H1 (cell line): ENCODE measurements at regions not wholly inside any gene's neighbourhood (a gene's known extent, or its start where the extent isn't known, plus 50 kb on each side); places are given as distances from the start of the nearest gene placed in this dataset.

Experiments
- CTCF ChIA-PET: fragments of 300-600 bp; sonication (Branson Sonifier 250); formaldehyde crosslinking; loops from one replicate; lab custom pipeline; 2021; ENCODE audit not compliant: partially characterized antibody; lab: Charles Lee
- POLR2A ChIA-PET: fragments of 300-600 bp; sonication (Branson Sonifier 250); formaldehyde crosslinking; loops from one replicate; lab custom pipeline; 2021; ENCODE audit warnings: inconsistent platforms; ENCODE audit not compliant: partially characterized antibody; lab: Charles Lee
- DNase-seq, 2 experiments: peaks; one replicate each; pipeline versions ENCODE4 v3.0.0 to v3.0.0-alpha.2; 2010 to 2022; ENCODE audit warnings: low spot score in 2 of 2, low read depth in 1 of 2, mixed read lengths in 1 of 2
- FAIRE-seq: peaks from 2 replicates; lab custom pipeline; 2011; peaks lifted over from hg19 to GRCh38; lab: Jason Lieb, UNC
- H2AFZ ChIP-seq: 2 replicates; pipeline ENCODE4 v1.8.1; 2012; ENCODE audit warnings: low read length, inconsistent platforms
- H2AK5ac ChIP-seq: 2 replicates; pipeline ENCODE4 v1.6.1; 2013; ENCODE audit warnings: low read depth, low read length
- H2BK120ac ChIP-seq: replicated peaks from 2 replicates; pipeline ENCODE3; 2013; ENCODE audit warnings: low read depth, low read length, inconsistent platforms
- H2BK12ac ChIP-seq: 2 replicates; pipeline ENCODE4 v1.6.1; 2013; ENCODE audit warnings: low read depth, low read length
- H2BK15ac ChIP-seq: 2 replicates; pipeline ENCODE4 v1.6.1; 2013; ENCODE audit warnings: low read length
- H2BK20ac ChIP-seq: 2 replicates; pipeline ENCODE4 v1.6.1; 2013; ENCODE audit warnings: low read length
- H2BK5ac ChIP-seq: 2 replicates; pipeline ENCODE4 v1.6.1; 2013; ENCODE audit warnings: low read depth, low read length
- H3K14ac ChIP-seq: 2 replicates; pipeline ENCODE4 v1.6.1; 2013; ENCODE audit warnings: inconsistent platforms; ENCODE audit not compliant: insufficient read length
- H3K18ac ChIP-seq: 2 replicates; pipeline ENCODE4 v1.6.1; 2013; ENCODE audit warnings: low read length; ENCODE audit errors: extremely low read depth
- H3K23ac ChIP-seq: 2 replicates; pipeline ENCODE4 v1.6.1; 2013; ENCODE audit warnings: inconsistent platforms; ENCODE audit not compliant: insufficient read length
- H3K23me2 ChIP-seq: 2 replicates; pipeline ENCODE4 v1.6.1; 2013; ENCODE audit warnings: low read depth, low read length
- H3K27ac ChIP-seq: 2 replicates; pipeline ENCODE4 v1.6.1; 2011; ENCODE audit warnings: low read depth, low read length, inconsistent platforms
- H3K27me3 ChIP-seq, 4 experiments: replicated peaks in 1 of 4; 1 replicate in 1 of 4; 2 replicates in 3 of 4; pipeline versions ENCODE4 v1.6.1 to v1.8.1; 2011 to 2013; ENCODE audit warnings: low read length in 3 of 4, mild to moderate bottlenecking in 3 of 4, inconsistent platforms in 2 of 4, mixed read lengths in 2 of 4, moderate library complexity in 1 of 4; ENCODE audit not compliant: control insufficient read depth in 3 of 4, insufficient read depth in 3 of 4; ENCODE audit errors: extremely low read depth in 1 of 4
- H3K36me3 ChIP-seq, 4 experiments: 2 replicates each; pipeline versions ENCODE4 v1.6.1 to v1.8.1; 2011 to 2013; ENCODE audit warnings: mild to moderate bottlenecking in 4 of 4, low read length in 3 of 4, moderate library complexity in 2 of 4, control low read depth in 1 of 4, inconsistent platforms in 1 of 4; ENCODE audit not compliant: insufficient read depth in 4 of 4, control insufficient read depth in 2 of 4
- H3K4ac ChIP-seq: replicated peaks from 2 replicates; pipeline ENCODE3; 2013; ENCODE audit warnings: low read length, low read depth, mixed read lengths, inconsistent platforms; ENCODE audit not compliant: insufficient read length
- H3K4me1 ChIP-seq, 4 experiments: replicated peaks in 1 of 4; 1 replicate in 1 of 4; 2 replicates in 3 of 4; pipeline versions ENCODE4 v1.6.1 to v1.8.1; 2011 to 2013; ENCODE audit warnings: low read length in 3 of 4, inconsistent platforms in 2 of 4, mixed read lengths in 1 of 4; ENCODE audit not compliant: insufficient read depth in 4 of 4, control insufficient read depth in 3 of 4
- H3K4me2 ChIP-seq, 2 experiments: 2 replicates each; pipeline versions ENCODE4 v1.6.1 to v1.8.1; 2011 to 2013; ENCODE audit warnings: low read depth in 2 of 2, low read length in 2 of 2, control low read depth in 1 of 2, inconsistent platforms in 1 of 2, mild to moderate bottlenecking in 1 of 2; ENCODE audit not compliant: insufficient read depth in 1 of 2
- H3K4me3 ChIP-seq, 4 experiments: fragments of 200-600, 300-600 bp in 1 of 4; sonication (generic), shearing (Covaris generic), sonication (Bioruptor Twin) in 1 of 4; 2 replicates each; pipeline versions ENCODE4 v1.5.1 to v1.8.1; 2011 to 2016; ENCODE audit warnings: low read length in 4 of 4, low read depth in 3 of 4, control low read depth in 2 of 4, inconsistent platforms in 2 of 4, mild to moderate bottlenecking in 2 of 4, mixed read lengths in 1 of 4, moderate library complexity in 1 of 4; ENCODE audit not compliant: insufficient read depth in 2 of 4; ENCODE audit errors: extremely low read depth in 1 of 4
- H3K56ac ChIP-seq: replicated peaks from 2 replicates; pipeline ENCODE3; 2013; ENCODE audit warnings: low read depth, mild to moderate bottlenecking, mixed read lengths, low read length, inconsistent platforms; ENCODE audit not compliant: insufficient read length
- H3K79me1 ChIP-seq: 2 replicates; pipeline ENCODE4 v1.6.1; 2013; ENCODE audit warnings: low read depth, low read length, control low read depth
- H3K79me2 ChIP-seq, 2 experiments: 2 replicates each; pipeline versions ENCODE4 v1.6.1 to v1.8.1; 2012 to 2013; ENCODE audit warnings: low read length in 2 of 2, mild to moderate bottlenecking in 2 of 2, inconsistent platforms in 1 of 2; ENCODE audit not compliant: insufficient read depth in 2 of 2, control insufficient read depth in 1 of 2
- H3K9ac ChIP-seq, 4 experiments: replicated peaks in 1 of 4; 1 replicate in 1 of 4; 2 replicates in 3 of 4; pipeline versions ENCODE4 v1.6.1 to v1.8.1; 2011 to 2013; ENCODE audit warnings: low read depth in 3 of 4, low read length in 3 of 4, control low read depth in 2 of 4, mild to moderate bottlenecking in 2 of 4, moderate library complexity in 2 of 4, inconsistent platforms in 1 of 4; ENCODE audit errors: extremely low read depth in 1 of 4
- H3K9me3 ChIP-seq, 2 experiments: 2 replicates each; pipeline versions ENCODE4 v1.6.1 to v1.8.1; 2012 to 2013; ENCODE audit warnings: mild to moderate bottlenecking in 2 of 2, moderate library complexity in 2 of 2, control low read depth in 1 of 2, inconsistent platforms in 1 of 2, low read depth in 1 of 2, low read length in 1 of 2, mixed read lengths in 1 of 2; ENCODE audit not compliant: insufficient read depth in 2 of 2
- H4K20me1 ChIP-seq, 2 experiments: replicated peaks in 1 of 2; 2 replicates each; pipeline versions ENCODE3 to v1.8.1; 2011 to 2013; ENCODE audit warnings: inconsistent platforms in 2 of 2, low read length in 2 of 2, mild to moderate bottlenecking in 1 of 2; ENCODE audit not compliant: insufficient read depth in 2 of 2, control insufficient read depth in 1 of 2
- H4K5ac ChIP-seq: 2 replicates; pipeline ENCODE4 v1.6.1; 2013; ENCODE audit warnings: low read length, low read depth, mixed read lengths, inconsistent platforms; ENCODE audit not compliant: insufficient read length
- H4K8ac ChIP-seq: 2 replicates; pipeline ENCODE4 v1.8.0; 2013; ENCODE audit warnings: mild to moderate bottlenecking, moderate library complexity, low read length, inconsistent platforms; ENCODE audit not compliant: insufficient read depth; ENCODE audit errors: extremely low read depth
- H4K91ac ChIP-seq: replicated peaks from 2 replicates; pipeline ENCODE3; 2013; ENCODE audit warnings: low read length, mixed read lengths, inconsistent platforms; ENCODE audit not compliant: insufficient read length
- CHD2 ChIP-seq: IDR thresholded peaks from 2 replicates; pipeline ENCODE4 v1.6.1; 2012; ENCODE audit warnings: low read length, improper control_type of control experiment
- CREB1 ChIP-seq: IDR thresholded peaks from 2 replicates; pipeline ENCODE4 v1.6.1; 2012; ENCODE audit warnings: inconsistent platforms
- EP300 ChIP-seq, 2 experiments: IDR thresholded peaks; 1 replicate in 1 of 2; 2 replicates in 1 of 2; pipeline ENCODE4 v1.6.1; 2011 to 2012; ENCODE audit warnings: low read depth in 2 of 2, low read length in 2 of 2, mild to moderate bottlenecking in 2 of 2, borderline replicate concordance in 1 of 2, inconsistent platforms in 1 of 2, moderate library complexity in 1 of 2
- GTF2F1 ChIP-seq: IDR thresholded peaks from 2 replicates; pipeline ENCODE4 v1.6.1; 2012; ENCODE audit warnings: low read depth, low read length, improper control_type of control experiment, borderline replicate concordance
- KDM1A ChIP-seq: fragments of 200-600, 300-600 bp; sonication (generic); IDR thresholded peaks from 2 replicates; pipeline ENCODE4 v1.7.1; 2016; ENCODE audit warnings: mild to moderate bottlenecking, low read length, borderline replicate concordance
- PHF8 ChIP-seq: fragments of 200-600 bp; sonication (generic); conservative IDR thresholded peaks from 2 replicates; pipeline ENCODE4 v1.7.1; 2012; ENCODE audit warnings: low read depth, mild to moderate bottlenecking, inconsistent platforms, low read length, moderate library complexity
- RBBP5 ChIP-seq: IDR thresholded peaks from 2 replicates; pipeline ENCODE4 v1.7.1; 2012; ENCODE audit warnings: low read depth, mild to moderate bottlenecking, inconsistent platforms, low read length, moderate library complexity, borderline replicate concordance
- RXRA ChIP-seq: IDR thresholded peaks from 2 replicates; pipeline ENCODE4 v1.6.1; 2011; ENCODE audit warnings: low read depth, mild to moderate bottlenecking, low read length, moderate library complexity; ENCODE audit not compliant: insufficient read depth
- SIRT6 ChIP-seq: IDR thresholded peaks from one replicate; pipeline ENCODE4 v1.7.1; 2012; ENCODE audit warnings: low read length, inconsistent platforms
- SP2 ChIP-seq: IDR thresholded peaks from 2 replicates; pipeline ENCODE4 v1.6.1; 2012; ENCODE audit warnings: mild to moderate bottlenecking, low read length, inconsistent platforms
- SP4 ChIP-seq: IDR thresholded peaks from 2 replicates; pipeline ENCODE4 v1.6.1; 2012; ENCODE audit warnings: low read length, inconsistent platforms
- TAF1 ChIP-seq: IDR thresholded peaks from 2 replicates; pipeline ENCODE4 v1.6.1; 2011; ENCODE audit warnings: mild to moderate bottlenecking, low read depth, low read length
- TAF7 ChIP-seq: optimal IDR thresholded peaks from 2 replicates; pipeline ENCODE3; 2011; ENCODE audit warnings: low read depth, mild to moderate bottlenecking, inconsistent platforms, low read length, moderate library complexity, borderline replicate concordance
- ZNF274 ChIP-seq: IDR thresholded peaks from 2 replicates; pipeline ENCODE4 v1.7.0; 2012; ENCODE audit warnings: low read length, borderline replicate concordance; ENCODE audit errors: extremely low read depth
- WGBS, 2 experiments: shearing (Covaris generic) in 1 of 2; methylation state at CpG; one replicate each; pipeline versions ENCODE4 v1.1.6 to v1.1.7; 2013 to 2015; ENCODE audit warnings: low lambda C conversion rate in 2 of 2, mixed read lengths in 2 of 2, inconsistent platforms in 1 of 2, low coverage in 1 of 2, missing lambda C conversion rate in 1 of 2; ENCODE audit not compliant: insufficient replicate concordance in 2 of 2, insufficient coverage in 1 of 2, insufficient read length in 1 of 2; ENCODE audit errors: extremely low coverage in 1 of 2, missing lambda C conversion rate in 1 of 2; 5-methylcytosine and 5-hydroxymethylcytosine counted together
- TF ChIP-seq, protein P1 (sequence below): IDR thresholded peaks from 2 replicates; pipeline ENCODE4 v1.6.1; 2011; ENCODE audit warnings: low read depth, mild to moderate bottlenecking, low read length; ENCODE audit not compliant: insufficient read depth

DNA sequence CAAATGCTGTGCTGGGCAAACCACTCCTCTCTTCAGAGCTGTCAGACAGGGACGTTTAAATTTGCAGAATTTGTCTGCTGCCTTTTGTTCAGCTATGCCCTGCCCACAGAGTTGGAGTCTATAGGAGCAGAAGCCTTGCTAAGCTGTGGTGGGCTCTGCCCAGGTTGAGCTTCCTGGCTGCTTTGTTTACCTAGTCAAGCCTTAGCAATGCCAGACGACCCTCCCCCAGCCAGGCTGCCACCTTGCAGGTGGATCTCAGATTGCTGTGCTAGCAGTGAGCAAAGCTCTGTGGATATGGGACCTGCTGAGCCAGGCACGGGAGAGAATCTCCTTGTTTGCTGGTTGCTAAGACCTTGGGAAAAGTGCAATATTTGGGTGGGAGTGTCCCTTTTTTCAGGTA lies 314.9 kb downstream of the NNT start:
- Histone ChIP-seq H2AFZ (no peak overlapping the region), H2BK15ac (no peak overlapping the region), H3K36me3 (no peaks in the 10 kb centered on the region), H3K9me3 (0 out of 4 replicates have a peak, but pooled peaks cover 0 to 4% of the 10 kb centered on the region in 2 experiments), H2BK12ac (no peak overlapping the region), H3K4me3 (no peak overlapping the region), H3K56ac (no peak overlapping the region), H3K4me2 (no peak overlapping the region), H2AK5ac (no peak overlapping the region), H4K91ac (no peak overlapping the region), H4K5ac (no peak overlapping the region), H3K27ac (no peak overlapping the region), H3K14ac (no peak overlapping the region), H4K8ac (no peak overlapping the region), H3K23me2 (no peaks in the 10 kb centered on the region), H3K4ac (no peak overlapping the region), H3K4me1 (no peaks in the 10 kb centered on the region), H3K27me3 (no peaks in the 10 kb centered on the region), H3K79me2 (no peaks in the 10 kb centered on the region), H3K79me1 (no peaks in the 10 kb centered on the region), H2BK5ac (no peak overlapping the region), H3K23ac (no peak overlapping the region), H4K20me1 (no peaks in the 10 kb centered on the region), H3K9ac (no peak overlapping the region), H3K18ac (no peak overlapping the region), H2BK20ac (no peak overlapping the region), H2BK120ac (no peak overlapping the region)
- FAIRE-seq (no peak), DNase-seq (no peak)
- CTCF ChIA-PET: interaction anchor here (0.7 to 1.6 kb wide), 2 partner anchors 14 to 49 kb away, joined by 3 read pairs; no protein-coding TSS in a partner anchor
- POLR2A ChIA-PET: interaction anchor here (0.7 kb wide), 1 partner anchor 158 kb away, joined by 3 read pairs; no protein-coding TSS in a partner anchor
- 84% methylated on average over 3 of the region's 3 CpGs; no CpG with 5 or more reads in 1 of the 2 experiments for WGBS, 2 experiments
- TF ChIP-seq ZNF274 (no peak), SIRT6 (no peak), TAF7 (no peak), CHD2 (no peak), TAF1 (no peak), RBBP5 (no peak), SP2 (no peak), GTF2F1 (no peak), RXRA (no peak), SP4 (no peak), KDM1A (no peak), PHF8 (no peak), EP300 (IDR thresholded peaks at IDR 0.05; ENCODE audit: borderline replicate concordance in 1 of 2, low read depth in 2 of 2, low read length in 2 of 2) (no peak), CREB1 (no peak)
- TF ChIP-seq, protein P1, sequence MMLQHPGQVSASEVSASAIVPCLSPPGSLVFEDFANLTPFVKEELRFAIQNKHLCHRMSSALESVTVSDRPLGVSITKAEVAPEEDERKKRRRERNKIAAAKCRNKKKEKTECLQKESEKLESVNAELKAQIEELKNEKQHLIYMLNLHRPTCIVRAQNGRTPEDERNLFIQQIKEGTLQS: no peak
